ENCODE measurements at regions not wholly inside any gene's neighbourhood (a gene's known extent, or its start where the extent isn't known, plus 50 kb on each side); places are given as distances from the start of the nearest gene placed in this dataset.
A peak's percentile ranks its signal among the peaks of the same experiment; 100 is the strongest.

DNA sequence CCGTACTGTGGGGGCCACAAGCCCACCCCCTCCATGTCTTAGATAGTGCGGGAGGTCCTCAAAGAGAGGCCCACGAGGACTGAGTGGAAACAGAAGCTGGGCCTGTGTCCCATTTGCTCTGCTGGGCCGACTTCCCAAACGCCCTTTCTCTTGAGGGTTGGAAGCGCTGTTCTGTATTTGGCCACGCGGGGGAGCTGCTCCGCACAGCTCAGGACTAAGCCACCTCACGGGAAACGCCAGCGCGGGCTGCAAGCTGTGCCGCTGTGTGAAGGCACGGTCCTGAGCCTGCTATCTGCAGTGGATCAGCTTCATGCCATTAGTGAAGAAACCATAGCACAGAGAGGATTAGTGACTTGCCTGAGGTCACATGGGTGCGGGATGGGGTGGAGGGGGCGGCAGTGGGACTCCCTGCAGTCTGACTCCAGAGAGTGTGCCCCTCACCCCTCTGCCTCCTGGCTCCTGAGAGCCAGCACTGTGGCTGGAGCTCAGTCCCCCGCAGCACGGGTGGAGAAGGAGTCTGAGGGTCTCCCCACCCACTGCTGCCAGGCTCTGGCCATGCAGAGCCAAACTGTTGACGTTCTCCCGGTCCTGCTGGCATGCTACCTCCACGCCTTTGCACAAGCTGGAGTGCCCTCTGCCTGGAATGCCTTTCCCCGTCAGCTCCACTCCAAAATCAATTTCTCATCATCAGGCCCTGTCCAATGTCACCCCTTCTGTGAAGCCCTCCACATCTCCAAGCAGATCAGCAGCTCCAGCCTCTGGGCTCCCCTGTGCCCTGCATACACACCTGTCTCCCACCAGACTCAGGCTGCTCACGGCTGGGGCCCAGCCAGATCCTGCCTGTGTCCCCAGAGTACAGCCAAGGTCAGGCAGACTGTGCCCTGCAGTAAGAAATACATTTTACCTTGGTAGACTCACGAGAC, 51.5 kb upstream of the LRRC32 start:
- Histone ChIP-seq H3K79me2 (ENCODE audit: insufficient read depth, low read length) (no peaks in the 10 kb centered on the region), H3K9me3 (replicated peaks in 1 of 2; ENCODE audit: control insufficient read depth in 1 of 2, insufficient read depth in 1 of 2, low read length in 2 of 2) (no peaks in the 10 kb centered on the region), H3K4me1 (ENCODE audit: control insufficient read depth in 1 of 2, insufficient read depth in 2 of 2, low read length in 2 of 2) (no peaks in the 10 kb centered on the region), H4K20me1 (ENCODE audit: insufficient read depth, low read length) (no peaks in the 10 kb centered on the region), H3K4me2 (replicated peaks; ENCODE audit: extremely low read depth, low read length, poor library complexity, severe bottlenecking) (no peak overlapping the region), H3K9ac (ENCODE audit: insufficient read depth, low read length, poor library complexity, severe bottlenecking) (no peak overlapping the region), H3K27me3 (ENCODE audit: control insufficient read depth in 2 of 2, insufficient read depth in 2 of 2, low read length in 2 of 2) (peaks cover 2 to 16% of the 10 kb centered on the region in 2 donors), H3K36me3 (replicated peaks in 1 of 2; ENCODE audit: control insufficient read depth in 1 of 2, insufficient read depth in 2 of 2, low read length in 2 of 2) (no peaks in the 10 kb centered on the region), H2AFZ (ENCODE audit: insufficient read depth, low read depth, low read length, poor library complexity, severe bottlenecking) (peak overlapping the region; percentile 29), H3K4me3 (replicated peaks in 1 of 3; ENCODE audit: low read depth in 2 of 3, low read length in 3 of 3) (no peak overlapping the region), H3K27ac (ENCODE audit: low read depth in 1 of 2, low read length in 2 of 2) (no peak overlapping the region)
- H3K9me3 Mint-ChIP-seq: no peaks in the 10 kb centered on the region
- H3K27ac Mint-ChIP-seq: no peak overlapping the region
- H3K36me3 Mint-ChIP-seq: no peaks in the 10 kb centered on the region
- TF ChIP-seq, protein P1, sequence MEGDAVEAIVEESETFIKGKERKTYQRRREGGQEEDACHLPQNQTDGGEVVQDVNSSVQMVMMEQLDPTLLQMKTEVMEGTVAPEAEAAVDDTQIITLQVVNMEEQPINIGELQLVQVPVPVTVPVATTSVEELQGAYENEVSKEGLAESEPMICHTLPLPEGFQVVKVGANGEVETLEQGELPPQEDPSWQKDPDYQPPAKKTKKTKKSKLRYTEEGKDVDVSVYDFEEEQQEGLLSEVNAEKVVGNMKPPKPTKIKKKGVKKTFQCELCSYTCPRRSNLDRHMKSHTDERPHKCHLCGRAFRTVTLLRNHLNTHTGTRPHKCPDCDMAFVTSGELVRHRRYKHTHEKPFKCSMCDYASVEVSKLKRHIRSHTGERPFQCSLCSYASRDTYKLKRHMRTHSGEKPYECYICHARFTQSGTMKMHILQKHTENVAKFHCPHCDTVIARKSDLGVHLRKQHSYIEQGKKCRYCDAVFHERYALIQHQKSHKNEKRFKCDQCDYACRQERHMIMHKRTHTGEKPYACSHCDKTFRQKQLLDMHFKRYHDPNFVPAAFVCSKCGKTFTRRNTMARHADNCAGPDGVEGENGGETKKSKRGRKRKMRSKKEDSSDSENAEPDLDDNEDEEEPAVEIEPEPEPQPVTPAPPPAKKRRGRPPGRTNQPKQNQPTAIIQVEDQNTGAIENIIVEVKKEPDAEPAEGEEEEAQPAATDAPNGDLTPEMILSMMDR (IDR thresholded peaks at IDR 0.05): peak; percentile 86
- DNase-seq: peak; percentile 51 to 70 (median 63)
- peak overlapping the region in 1 of 2 donors; percentile 74 for H3K4me3 Mint-ChIP-seq
- peaks cover 7% of the 10 kb centered on the region for H3K4me1 Mint-ChIP-seq
- 24% methylated on average over 23 of the region's 25 CpGs for WGBS (ENCODE audit: insufficient coverage)
- intact Hi-C loops (cut with micrococcal nuclease): loop anchor here (5.0 to 10.0 kb wide), 2 partner anchors 75 to 363 kb away; no protein-coding TSS in a partner anchor
- peaks cover 18 to 38% (median 23%) of the 10 kb centered on the region in 3 donors for H3K27me3 Mint-ChIP-seq (ENCODE audit: low read depth in 3 of 3)

DNA sequence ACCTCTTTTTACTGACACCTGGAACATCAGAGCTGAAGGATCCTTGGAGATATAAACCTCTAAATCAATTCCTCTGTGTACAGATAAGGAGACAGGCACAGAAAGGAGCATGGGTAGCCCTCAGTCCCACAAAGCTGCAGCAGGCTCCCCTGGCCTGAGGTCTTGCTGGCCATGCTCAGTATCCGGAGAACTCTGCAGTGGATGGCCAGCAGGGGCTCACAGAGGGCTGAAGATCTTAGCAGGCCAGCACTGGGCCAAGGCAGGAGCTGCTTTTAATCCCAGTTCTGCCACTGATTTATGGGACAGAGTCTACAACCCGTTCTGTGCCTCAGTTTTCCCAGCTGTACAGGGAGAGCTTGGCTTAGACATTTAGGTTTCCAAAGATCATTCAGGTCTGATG, 52.6 kb upstream of the LRRC32 start:
- Histone ChIP-seq H3K9ac (ENCODE audit: insufficient read depth, low read length, poor library complexity, severe bottlenecking) (no peak overlapping the region), H2AFZ (ENCODE audit: insufficient read depth, low read depth, low read length, poor library complexity, severe bottlenecking) (no peak overlapping the region), H3K4me3 (replicated peaks in 1 of 3; ENCODE audit: low read depth in 2 of 3, low read length in 3 of 3) (no peak overlapping the region), H3K4me2 (replicated peaks; ENCODE audit: extremely low read depth, low read length, poor library complexity, severe bottlenecking) (no peak overlapping the region), H3K36me3 (replicated peaks in 1 of 2; ENCODE audit: control insufficient read depth in 1 of 2, insufficient read depth in 2 of 2, low read length in 2 of 2) (no peaks in the 10 kb centered on the region), H3K9me3 (replicated peaks in 1 of 2; ENCODE audit: control insufficient read depth in 1 of 2, insufficient read depth in 1 of 2, low read length in 2 of 2) (no peaks in the 10 kb centered on the region), H4K20me1 (ENCODE audit: insufficient read depth, low read length) (no peaks in the 10 kb centered on the region), H3K79me2 (ENCODE audit: insufficient read depth, low read length) (no peaks in the 10 kb centered on the region), H3K27ac (ENCODE audit: low read depth in 1 of 2, low read length in 2 of 2) (no peak overlapping the region), H3K4me1 (ENCODE audit: control insufficient read depth in 1 of 2, insufficient read depth in 2 of 2, low read length in 2 of 2) (no peaks in the 10 kb centered on the region), H3K27me3 (ENCODE audit: control insufficient read depth in 2 of 2, insufficient read depth in 2 of 2, low read length in 2 of 2) (peaks cover 2 to 16% of the 10 kb centered on the region in 2 donors)
- intact Hi-C loops (cut with micrococcal nuclease): loop anchor here (5.0 to 10.0 kb wide), 2 partner anchors 74 to 362 kb away; no protein-coding TSS in a partner anchor
- Mint-ChIP-seq H3K27me3 (ENCODE audit: low read depth in 3 of 3) (peaks cover 19 to 40% (median 20%) of the 10 kb centered on the region in 3 donors), H3K27ac (no peak overlapping the region), H3K36me3 (no peaks in the 10 kb centered on the region), H3K9me3 (no peaks in the 10 kb centered on the region), H3K4me1 (peaks cover 7% of the 10 kb centered on the region), H3K4me3 (no peak overlapping the region)
- 78% methylated on average over 2 of the region's 2 CpGs for WGBS (ENCODE audit: insufficient coverage)
- TF ChIP-seq, protein P1 (IDR thresholded peaks at IDR 0.05): no peak
- DNase-seq: no peak
